HG02759 (cell line): ENCODE measurements at regions not wholly inside any gene's neighbourhood (a gene's known extent, or its start where the extent isn't known, plus 50 kb on each side); places are given as distances from the start of the nearest gene placed in this dataset.
A peak's percentile ranks its signal among the peaks of the same experiment; 100 is the strongest.
"Not testable (repeated sequence)": the region's sequence is repeated elsewhere in the genome, so short reads cannot be mapped to it uniquely, and the experiment has no call there.

Experiments used
- ATAC-seq: cut with Tn5 transposase; IDR thresholded peaks from one replicate; pipeline ENCODE4 v1.9.1; 2021; ENCODE audit warnings: mild to moderate bottlenecking, moderate library complexity; ENCODE audit not compliant: unreplicated experiment

DNA sequence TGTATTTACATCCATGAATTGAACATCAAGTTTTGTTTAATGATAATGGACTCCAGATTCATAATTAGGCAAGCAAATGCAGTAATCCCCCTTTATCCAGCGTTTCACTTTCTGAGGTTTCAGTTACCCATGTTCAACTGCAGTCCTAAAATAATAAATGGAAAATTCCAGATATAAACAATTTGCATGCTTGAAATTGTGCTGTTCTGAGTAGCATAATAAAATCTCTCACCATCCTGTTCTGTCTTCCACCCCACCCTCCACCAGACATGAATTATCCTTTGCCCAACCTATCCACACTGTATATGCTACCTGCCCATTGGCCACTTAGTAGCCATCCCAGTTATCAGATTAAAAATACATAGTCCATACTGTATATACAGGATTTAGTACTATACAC lies 224.5 kb upstream of the CHAC2 start:
- ATAC-seq = no peak

DNA sequence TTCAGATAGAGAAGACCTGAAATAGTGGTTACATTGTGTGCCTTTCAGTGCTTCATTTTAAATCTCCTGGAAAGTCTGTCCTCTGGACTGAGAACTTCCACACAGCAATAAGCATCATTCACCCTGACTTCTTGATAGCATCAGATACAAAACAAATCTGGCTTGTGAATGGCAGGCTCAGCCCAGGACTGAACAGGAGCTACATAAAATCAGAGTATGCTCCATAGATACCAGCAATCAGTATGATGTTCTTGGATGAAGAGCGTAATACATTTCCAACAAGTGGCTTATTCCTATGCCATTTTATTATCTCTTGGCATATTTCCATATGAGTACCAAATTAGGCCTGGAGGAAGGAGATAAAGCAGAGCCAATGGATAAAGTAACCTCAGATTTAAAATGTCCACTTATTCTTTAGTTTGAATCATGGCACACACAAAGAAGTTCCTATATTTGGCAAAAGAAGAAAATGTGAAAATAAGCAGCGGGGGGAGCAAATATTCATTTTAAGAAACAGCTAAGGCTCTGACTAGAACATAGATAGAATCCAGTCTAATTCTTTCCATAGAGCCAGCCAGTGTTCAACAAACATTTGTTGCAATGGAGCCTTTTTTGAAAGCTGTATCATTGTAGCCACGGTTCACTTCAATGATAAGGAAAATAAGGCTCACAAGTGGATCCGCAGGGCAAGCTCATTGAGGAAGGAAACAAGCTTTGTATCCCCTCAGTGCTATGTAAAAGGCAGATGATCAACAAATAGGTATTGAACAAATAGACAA lies 230.8 kb upstream of the CHAC2 start:
- ATAC-seq = no peak

DNA sequence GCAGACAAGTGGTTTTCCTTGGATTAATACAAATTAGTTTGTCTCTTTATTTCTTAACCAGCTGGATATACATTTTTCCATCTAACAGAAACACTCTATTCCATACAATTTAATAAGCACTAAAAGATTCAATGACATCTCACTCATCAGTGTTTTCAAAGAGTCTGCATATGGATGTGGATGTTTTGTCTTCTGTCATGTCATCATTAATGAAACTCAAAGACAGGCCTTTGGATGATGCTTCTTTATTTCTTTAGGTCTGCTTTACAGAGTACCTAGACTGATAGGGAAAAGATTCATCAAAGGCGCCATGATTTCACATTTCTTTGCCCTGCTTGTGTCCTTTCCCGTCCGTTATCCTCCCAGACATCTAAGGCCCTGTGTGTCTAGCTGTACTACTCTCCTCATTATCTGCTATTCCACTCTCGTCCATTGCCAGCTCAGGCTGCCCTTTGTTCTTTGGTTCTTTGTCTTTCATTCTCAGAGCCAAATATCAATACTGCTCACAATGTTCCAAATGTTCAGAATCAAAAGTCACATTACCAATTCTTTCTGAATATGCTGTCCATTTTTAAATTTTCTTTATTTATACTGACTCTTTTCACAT lies 232.3 kb upstream of the CHAC2 start:
- no peak for ATAC-seq

- ATAC-seq = no peak
These were observed 237.5 kb upstream of the CHAC2 start for GRCh38 chr2:53530126-53530525.

GRCh38 chr2:53527056-53527455 lies 240.5 kb upstream of the CHAC2 start:
- ATAC-seq = no peak

GRCh38 chr2:53519918-53520841 lies 247.4 kb upstream of the CHAC2 start:
- no peak for ATAC-seq

GRCh38 chr2:53517406-53517805 lies 250.2 kb upstream of the CHAC2 start:
- ATAC-seq = no peak

GRCh38 chr2:53516650-53517049 lies 251.0 kb upstream of the CHAC2 start:
- peak; percentile 47 for ATAC-seq

- no peak for ATAC-seq
These were observed 251.9 kb upstream of the CHAC2 start for GRCh38 chr2:53515435-53516332.

DNA sequence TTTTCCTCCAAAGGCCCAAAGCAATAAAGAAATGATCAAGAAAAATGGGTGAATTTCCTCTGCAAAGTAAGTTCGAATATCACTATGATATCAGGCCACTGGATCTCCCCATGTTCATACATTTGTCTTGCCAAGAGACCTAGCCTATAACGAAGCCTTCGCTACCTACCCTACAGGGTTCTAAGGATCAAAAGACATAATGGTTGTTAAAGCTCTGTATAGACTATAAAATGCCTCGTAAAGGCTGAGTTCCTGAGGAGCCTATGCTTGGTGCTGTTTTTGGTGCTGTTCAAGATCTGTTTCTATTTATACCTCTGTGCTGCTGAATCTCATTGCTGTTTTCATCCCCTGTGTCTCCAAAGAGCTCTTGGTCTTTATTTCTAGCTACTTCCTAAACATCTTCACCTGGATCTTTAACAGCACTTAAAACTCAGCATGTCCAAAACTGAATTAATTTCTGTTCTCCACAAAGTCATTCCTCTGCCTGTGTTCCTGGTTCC lies 254.4 kb upstream of the CHAC2 start:
- no peak for ATAC-seq

DNA sequence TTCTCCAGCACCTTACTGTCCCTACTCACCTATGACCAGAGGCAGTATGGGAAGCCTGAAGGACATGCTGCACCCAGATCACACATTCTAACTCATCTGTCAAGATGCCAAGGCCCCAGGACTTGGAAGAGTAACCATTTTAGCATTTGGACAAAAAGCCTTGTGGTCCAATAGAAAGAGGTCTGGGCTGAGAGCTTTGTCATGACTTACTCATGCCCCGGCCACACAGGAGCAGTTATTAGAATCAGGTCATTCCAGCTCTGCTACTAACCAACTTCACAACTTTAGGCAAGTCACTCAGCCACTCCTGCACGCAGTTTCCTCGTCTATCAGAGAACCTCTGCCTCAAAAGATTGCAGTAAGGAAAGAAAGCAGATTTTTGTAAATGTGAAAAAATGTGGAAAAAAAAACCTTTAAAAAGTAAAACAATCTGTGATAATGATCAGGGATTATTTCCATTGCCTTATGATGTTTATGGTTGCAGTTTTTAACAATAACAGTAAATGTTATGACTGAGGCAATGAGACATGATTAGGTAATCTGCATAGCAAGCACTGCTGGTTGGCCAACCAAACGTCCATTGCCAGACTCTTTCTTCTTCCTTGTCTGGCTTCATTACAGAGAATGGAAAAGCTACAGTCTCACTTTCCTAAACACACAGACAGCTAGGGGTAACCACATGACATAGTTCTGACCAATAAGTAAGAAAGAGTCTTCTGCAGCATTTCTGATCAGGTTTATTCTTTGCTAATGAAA lies 255.4 kb upstream of the CHAC2 start:
- no peak for ATAC-seq

GRCh38 chr2:53511549-53511948 lies 256.1 kb upstream of the CHAC2 start:
- ATAC-seq = no peak

DNA sequence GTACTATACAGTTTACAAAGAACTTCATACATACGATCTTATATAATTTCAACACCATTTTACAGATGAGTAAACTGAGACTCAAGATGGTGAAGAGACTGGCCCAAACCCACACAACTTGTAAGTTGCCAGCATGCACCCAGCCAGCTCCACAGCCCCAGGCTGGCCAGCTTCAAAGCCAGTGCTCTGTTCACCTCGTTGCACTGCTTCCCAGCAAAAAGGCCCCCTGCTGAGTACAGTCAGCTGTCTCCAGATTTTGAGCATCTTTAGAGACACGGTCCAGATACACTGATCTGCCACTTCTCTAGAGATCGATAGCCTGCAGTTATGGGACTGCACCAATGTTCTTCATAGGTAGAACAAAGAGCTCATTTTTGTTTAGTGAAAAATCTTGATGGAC lies 257.2 kb upstream of the CHAC2 start:
- no peak for ATAC-seq

- ATAC-seq = no peak
These were observed 257.7 kb upstream of the CHAC2 start for GRCh38 chr2:53509831-53510388.

DNA sequence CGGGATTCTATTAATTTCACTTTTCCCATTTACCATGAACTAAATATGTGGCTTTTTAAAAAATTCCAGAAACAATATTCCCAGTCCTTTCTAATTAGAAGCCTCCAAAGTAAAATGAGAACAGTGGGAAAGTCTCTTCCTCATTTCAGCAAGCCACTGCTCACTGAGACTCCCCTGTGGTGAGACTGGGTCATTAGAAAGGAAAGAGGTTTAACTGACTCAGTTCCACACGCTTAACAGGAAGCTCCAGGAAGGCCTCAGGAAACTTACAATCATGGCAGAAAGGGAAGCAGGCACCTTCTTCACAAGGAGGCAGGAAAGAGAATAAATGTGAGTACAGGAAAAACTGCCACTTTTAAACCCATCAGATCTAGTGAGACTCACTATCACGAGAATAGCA lies 258.9 kb upstream of the CHAC2 start:
- no peak for ATAC-seq

- ATAC-seq = not testable (repeated sequence)
These were observed 260.5 kb upstream of the CHAC2 start for GRCh38 chr2:53507070-53507469.

DNA sequence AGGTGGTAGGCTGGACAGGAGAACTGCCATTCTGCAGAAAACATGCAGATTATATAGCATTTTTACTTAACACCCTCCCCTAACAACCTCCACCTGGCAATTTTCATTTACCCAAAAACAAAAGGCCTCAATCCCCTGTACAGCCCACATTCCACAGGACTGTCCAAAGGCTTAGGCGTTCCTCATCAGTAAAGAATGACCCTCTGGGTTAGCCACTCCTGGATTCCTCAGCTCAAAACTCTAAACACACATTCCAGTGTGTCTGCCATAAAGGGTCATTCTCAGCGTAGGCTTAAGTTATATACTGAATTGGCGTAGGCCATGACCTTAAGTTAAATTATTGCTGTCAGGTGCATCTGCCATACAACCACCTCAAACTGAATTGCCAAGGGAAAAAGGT lies 261.8 kb upstream of the CHAC2 start:
- ATAC-seq = no peak

DNA sequence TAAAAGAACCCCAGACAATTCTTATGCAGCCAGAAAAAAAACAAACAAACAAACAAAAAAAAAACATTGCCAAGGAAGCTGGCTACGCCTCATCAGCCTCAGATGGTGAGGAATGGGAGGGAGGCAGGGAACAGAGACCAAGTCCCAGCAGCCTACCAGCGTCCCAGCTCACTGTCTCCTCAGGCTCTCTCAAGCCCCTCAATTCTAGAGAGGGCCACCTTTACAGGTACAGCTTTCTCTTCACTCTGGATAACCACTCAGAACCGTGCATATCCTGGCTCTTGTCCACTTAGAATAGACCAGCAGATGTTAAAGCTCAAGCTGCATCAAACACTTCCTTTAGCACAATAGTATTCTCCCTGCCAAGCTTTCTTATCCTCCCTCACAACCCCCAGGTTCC lies 263.1 kb upstream of the CHAC2 start:
- no peak for ATAC-seq

GRCh38 chr2:53500181-53500580 lies 267.4 kb upstream of the CHAC2 start:
- no peak for ATAC-seq
